Naive thymus-derived CD4-positive, alpha-beta T cell (primary cell): ENCODE measurements at regions not wholly inside any gene's neighbourhood (a gene's known extent, or its start where the extent isn't known, plus 50 kb on each side); places are given as distances from the start of the nearest gene placed in this dataset.

ENCODE experiments used
- ATAC-seq: fragments of 150-1000 bp; cut with Tn5 transposase; 2 replicates; pipeline ENCODE4 v1.10.0; 2021; ENCODE audit warnings: mild to moderate bottlenecking, moderate library complexity
- CTCF ChIA-PET: fragments of 350-600 bp; sonication (Branson Sonifier 250); formaldehyde crosslinking; loops from one replicate; lab custom pipeline; 2021; ENCODE audit warnings: antibody characterized with exemption; lab: Charles Lee
- POLR2A ChIA-PET: fragments of 350-600 bp; sonication (Branson Sonifier 250); formaldehyde crosslinking; loops from one replicate; lab custom pipeline; 2021; ENCODE audit warnings: antibody characterized with exemption, inconsistent platforms; lab: Charles Lee
- DNase-seq, 9 donors: peaks; one replicate each; pipeline versions ENCODE4 v3.0.0 to v3.0.0-alpha.2; 2020 to 2022; ENCODE audit warnings: mixed read lengths in 1 of 9
- H3K27ac ChIP-seq: one replicate; pipeline ENCODE4 v1.7.0; 2013; ENCODE audit warnings: mild to moderate bottlenecking, low read depth, low read length, moderate library complexity
- H3K27me3 ChIP-seq, 2 donors: one replicate each; pipeline ENCODE4 v1.7.0; 2013; ENCODE audit warnings: low read length in 2 of 2, mild to moderate bottlenecking in 2 of 2, moderate library complexity in 2 of 2; ENCODE audit not compliant: control insufficient read depth in 2 of 2, insufficient read depth in 2 of 2
- H3K36me3 ChIP-seq, 3 experiments: 1 replicate in 2 of 3; 2 replicates in 1 of 3; pipeline ENCODE4 v1.7.0; 2013; ENCODE audit warnings: low read length in 3 of 3, mild to moderate bottlenecking in 3 of 3, moderate library complexity in 1 of 3; ENCODE audit not compliant: insufficient read depth in 3 of 3, control insufficient read depth in 2 of 3
- H3K4me1 ChIP-seq, 2 donors: one replicate each; pipeline ENCODE4 v1.7.0; 2013; ENCODE audit warnings: low read length in 2 of 2, mild to moderate bottlenecking in 2 of 2, moderate library complexity in 1 of 2; ENCODE audit not compliant: control insufficient read depth in 2 of 2, insufficient read depth in 2 of 2
- H3K4me3 ChIP-seq: 2 replicates; pipeline ENCODE4 v1.7.0; 2013; ENCODE audit warnings: mild to moderate bottlenecking, low read length
- H3K9me3 ChIP-seq, 3 experiments: 1 replicate in 2 of 3; 2 replicates in 1 of 3; pipeline ENCODE4 v1.7.0; 2013; ENCODE audit warnings: low read length in 3 of 3; ENCODE audit not compliant: control insufficient read depth in 2 of 3
- H3K27ac Mint-ChIP-seq, 9 donors: one replicate each; pipeline ENCODE4 v1.8.0; 2020 to 2022; ENCODE audit warnings: mixed read lengths in 9 of 9, mild to moderate bottlenecking in 8 of 9, moderate library complexity in 5 of 9, inconsistent platforms in 2 of 9
- H3K27me3 Mint-ChIP-seq, 5 donors: one replicate each; pipeline ENCODE4 v1.8.0; 2021 to 2022; ENCODE audit warnings: mixed read lengths in 5 of 5, mild to moderate bottlenecking in 1 of 5
- H3K36me3 Mint-ChIP-seq, 5 donors: one replicate each; pipeline ENCODE4 v1.8.0; 2020 to 2022; ENCODE audit warnings: mixed read lengths in 5 of 5, mild to moderate bottlenecking in 3 of 5, inconsistent platforms in 1 of 5
- H3K4me1 Mint-ChIP-seq, 7 donors: one replicate each; pipeline ENCODE4 v1.8.0; 2020 to 2022; ENCODE audit warnings: mixed read lengths in 7 of 7, mild to moderate bottlenecking in 3 of 7, inconsistent platforms in 1 of 7
- H3K4me3 Mint-ChIP-seq, 10 donors: one replicate each; pipeline ENCODE4 v1.8.0; 2020 to 2022; ENCODE audit warnings: mild to moderate bottlenecking in 10 of 10, mixed read lengths in 10 of 10, moderate library complexity in 6 of 10, inconsistent platforms in 2 of 10
- H3K9me3 Mint-ChIP-seq, 11 donors: one replicate each; pipeline ENCODE4 v1.8.0; 2020 to 2022; ENCODE audit warnings: mixed read lengths in 11 of 11, mild to moderate bottlenecking in 4 of 11, inconsistent platforms in 1 of 11, moderate library complexity in 1 of 11
- intact Hi-C, 2 donors: fragments of 100-400 bp; cut with micrococcal nuclease; formaldehyde crosslinking; loops; one replicate each; pipeline ENCODE4 v1.15.1; 2023

GRCh38 chr4:148514581-148514980, 72.4 kb upstream of the NR3C2 start:
- no peak for ATAC-seq
- no peak for DNase-seq
- Mint-ChIP-seq H3K9me3 (peaks cover 0 to 29% (median 11%) of the 10 kb centered on the region in 11 donors), H3K27ac (no peak overlapping the region), H3K36me3 (peaks cover 0 to 9% (median 2%) of the 10 kb centered on the region in 5 donors), H3K27me3 (peaks cover 0 to 11% (median 0%) of the 10 kb centered on the region in 5 donors), H3K4me3 (no peak overlapping the region), H3K4me1 (no peaks in the 10 kb centered on the region)
- H3K36me3 ChIP-seq: no peaks in the 10 kb centered on the region
- no peak overlapping the region for H3K4me3 ChIP-seq
- ChIA-PET POLR2A (no interaction called here), CTCF (no interaction called here)
- intact Hi-C loops: no loop called here
- H3K27me3 ChIP-seq: no peaks in the 10 kb centered on the region
- no peaks in the 10 kb centered on the region for H3K4me1 ChIP-seq
- no peaks in the 10 kb centered on the region for H3K9me3 ChIP-seq
- H3K27ac ChIP-seq: no peak overlapping the region

GRCh38 chr4:148514041-148514440, 71.8 kb upstream of the NR3C2 start:
- no peaks in the 10 kb centered on the region for H3K9me3 ChIP-seq
- no peaks in the 10 kb centered on the region for H3K36me3 ChIP-seq
- no peak overlapping the region for H3K27ac ChIP-seq
- Mint-ChIP-seq H3K27me3 (peaks cover 0 to 8% (median 0%) of the 10 kb centered on the region in 5 donors), H3K9me3 (peaks cover 0 to 26% (median 10%) of the 10 kb centered on the region in 11 donors), H3K4me3 (no peak overlapping the region), H3K27ac (no peak overlapping the region), H3K4me1 (no peaks in the 10 kb centered on the region), H3K36me3 (peaks cover 0 to 3% (median 0%) of the 10 kb centered on the region in 5 donors)
- ChIA-PET POLR2A (no interaction called here), CTCF (no interaction called here)
- no peaks in the 10 kb centered on the region for H3K4me1 ChIP-seq
- no peak overlapping the region for H3K4me3 ChIP-seq
- intact Hi-C loops: no loop called here
- no peaks in the 10 kb centered on the region for H3K27me3 ChIP-seq
- ATAC-seq: no peak
- DNase-seq: no peak

GRCh38 chr4:148510211-148510610, 68.0 kb upstream of the NR3C2 start:
- intact Hi-C loops: no loop called here
- Mint-ChIP-seq H3K27me3 (no peaks in the 10 kb centered on the region), H3K4me3 (no peak overlapping the region), H3K9me3 (peaks cover 0 to 15% (median 0%) of the 10 kb centered on the region in 11 donors), H3K4me1 (no peaks in the 10 kb centered on the region), H3K36me3 (no peaks in the 10 kb centered on the region), H3K27ac (no peak overlapping the region)
- Histone ChIP-seq H3K9me3 (no peaks in the 10 kb centered on the region), H3K4me3 (no peak overlapping the region), H3K27me3 (no peaks in the 10 kb centered on the region), H3K4me1 (no peaks in the 10 kb centered on the region), H3K27ac (no peak overlapping the region), H3K36me3 (no peaks in the 10 kb centered on the region)
- CTCF ChIA-PET: no interaction called here
- POLR2A ChIA-PET: no interaction called here
- no peak for ATAC-seq
- DNase-seq: no peak

GRCh38 chr4:148503681-148504080, 61.5 kb upstream of the NR3C2 start:
- intact Hi-C loops: no loop called here
- Histone ChIP-seq H3K36me3 (no peaks in the 10 kb centered on the region), H3K27me3 (no peaks in the 10 kb centered on the region), H3K4me1 (no peaks in the 10 kb centered on the region), H3K27ac (no peak overlapping the region), H3K4me3 (no peak overlapping the region), H3K9me3 (no peaks in the 10 kb centered on the region)
- no peak for DNase-seq
- POLR2A ChIA-PET: no interaction called here
- Mint-ChIP-seq H3K27ac (no peak overlapping the region), H3K27me3 (peaks cover 0 to 6% (median 0%) of the 10 kb centered on the region in 5 donors), H3K36me3 (peaks cover 0 to 13% (median 9%) of the 10 kb centered on the region in 5 donors), H3K9me3 (peaks cover 0 to 14% (median 5%) of the 10 kb centered on the region in 11 donors), H3K4me1 (no peaks in the 10 kb centered on the region), H3K4me3 (no peak overlapping the region)
- no peak for ATAC-seq
- CTCF ChIA-PET: no interaction called here

GRCh38 chr4:148497258-148497657, 55.0 kb upstream of the NR3C2 start:
- Mint-ChIP-seq H3K36me3 (peaks cover 0 to 13% (median 5%) of the 10 kb centered on the region in 5 donors), H3K27ac (no peak overlapping the region), H3K27me3 (peaks cover 0 to 6% (median 0%) of the 10 kb centered on the region in 5 donors), H3K9me3 (peaks cover 0 to 8% (median 3%) of the 10 kb centered on the region in 11 donors), H3K4me1 (no peaks in the 10 kb centered on the region), H3K4me3 (no peak overlapping the region)
- Histone ChIP-seq H3K27ac (no peak overlapping the region), H3K27me3 (no peaks in the 10 kb centered on the region), H3K4me1 (no peaks in the 10 kb centered on the region), H3K9me3 (no peaks in the 10 kb centered on the region), H3K4me3 (no peak overlapping the region), H3K36me3 (no peaks in the 10 kb centered on the region)
- POLR2A ChIA-PET: interaction anchor here (0.7 kb wide), 1 partner anchor 1188 kb away, joined by 3 read pairs; no protein-coding TSS in a partner anchor
- no peak for ATAC-seq
- CTCF ChIA-PET: no interaction called here
- DNase-seq: no peak
- intact Hi-C loops: loop anchor here in 1 of 2 donors (5.0 kb wide), 1 partner anchor 40 kb away; no protein-coding TSS in a partner anchor

GRCh38 chr4:148495463-148495862, 53.2 kb upstream of the NR3C2 start:
- Histone ChIP-seq H3K4me3 (no peak overlapping the region), H3K27me3 (no peaks in the 10 kb centered on the region), H3K36me3 (no peaks in the 10 kb centered on the region), H3K9me3 (no peaks in the 10 kb centered on the region), H3K27ac (no peak overlapping the region), H3K4me1 (no peaks in the 10 kb centered on the region)
- Mint-ChIP-seq H3K4me3 (no peak overlapping the region), H3K27me3 (no peaks in the 10 kb centered on the region), H3K36me3 (peaks cover 0 to 4% (median 2%) of the 10 kb centered on the region in 5 donors), H3K9me3 (peaks cover 0 to 5% (median 0%) of the 10 kb centered on the region in 11 donors), H3K27ac (no peak overlapping the region), H3K4me1 (peaks cover 0 to 1% (median 0%) of the 10 kb centered on the region in 7 donors)
- DNase-seq (no peak), ATAC-seq (no peak)
- intact Hi-C loops: loop anchor here in 1 of 2 donors (5.0 kb wide), 1 partner anchor 38 kb away; no protein-coding TSS in a partner anchor
- ChIA-PET POLR2A (no interaction called here), CTCF (no interaction called here)
